HG02642 (cell line): ENCODE measurements at regions not wholly inside any gene's neighbourhood (a gene's known extent, or its start where the extent isn't known, plus 50 kb on each side); places are given as distances from the start of the nearest gene placed in this dataset.
"Not testable (repeated sequence)": the region's sequence is repeated elsewhere in the genome, so short reads cannot be mapped to it uniquely, and the experiment has no call there.

ENCODE experiments used
- ATAC-seq: cut with Tn5 transposase; IDR thresholded peaks from one replicate; pipeline ENCODE4 v1.9.1; 2021; ENCODE audit warnings: mild to moderate bottlenecking; ENCODE audit not compliant: unreplicated experiment, poor library complexity

GRCh38 chr6:76491376-76491775 lies 418.9 kb upstream of the IMPG1 start:
- not testable (repeated sequence) for ATAC-seq

GRCh38 chr6:76490456-76490855 lies 418.0 kb upstream of the IMPG1 start:
- no peak for ATAC-seq

- ATAC-seq, result no peak
These were observed 408.6 kb upstream of the IMPG1 start for GRCh38 chr6:76481101-76481500.

GRCh38 chr6:76472858-76473257 lies 400.4 kb upstream of the IMPG1 start:
- ATAC-seq, result no peak

- peak; percentile 60 for ATAC-seq
These were observed 393.8 kb upstream of the IMPG1 start for GRCh38 chr6:76466286-76466685.

- ATAC-seq, result no peak
These were observed 392.9 kb upstream of the IMPG1 start for GRCh38 chr6:76465410-76465809.

GRCh38 chr6:76453270-76453669 lies 380.8 kb upstream of the IMPG1 start:
- ATAC-seq, result no peak

GRCh38 chr6:76451926-76452709 lies 379.7 kb upstream of the IMPG1 start:
- ATAC-seq, result no peak

- ATAC-seq, result no peak
These were observed 375.6 kb upstream of the IMPG1 start for GRCh38 chr6:76448109-76448508.

GRCh38 chr6:76441875-76442274 lies 369.4 kb upstream of the IMPG1 start:
- no peak for ATAC-seq

- no peak for ATAC-seq
These were observed 367.3 kb upstream of the IMPG1 start for GRCh38 chr6:76439811-76440210.

GRCh38 chr6:76438768-76439167 lies 366.3 kb upstream of the IMPG1 start:
- ATAC-seq, result no peak

GRCh38 chr6:76435174-76435573 lies 362.7 kb upstream of the IMPG1 start:
- ATAC-seq, result no peak

GRCh38 chr6:76422511-76423213 lies 350.2 kb upstream of the IMPG1 start:
- ATAC-seq, result no peak

GRCh38 chr6:76420094-76420493 lies 347.6 kb upstream of the IMPG1 start:
- ATAC-seq, result no peak

- no peak for ATAC-seq
These were observed 346.2 kb upstream of the IMPG1 start for GRCh38 chr6:76418560-76419223.

GRCh38 chr6:76416821-76417605 lies 344.6 kb upstream of the IMPG1 start:
- ATAC-seq, result no peak

- ATAC-seq, result no peak
These were observed 330.6 kb upstream of the IMPG1 start for GRCh38 chr6:76403064-76403463.

- ATAC-seq, result no peak
These were observed 325.5 kb upstream of the IMPG1 start for GRCh38 chr6:76397966-76398365.

GRCh38 chr6:76382201-76382600 lies 309.7 kb upstream of the IMPG1 start:
- no peak for ATAC-seq

GRCh38 chr6:76381612-76382011 lies 309.1 kb upstream of the IMPG1 start:
- no peak for ATAC-seq
